HG02885 (cell line): ENCODE measurements at regions not wholly inside any gene's neighbourhood (a gene's known extent, or its start where the extent isn't known, plus 50 kb on each side); places are given as distances from the start of the nearest gene placed in this dataset.

Experiments used
- ATAC-seq: cut with Tn5 transposase; IDR thresholded peaks from one replicate; pipeline ENCODE4 v1.9.1; 2021; ENCODE audit warnings: mild to moderate bottlenecking; ENCODE audit not compliant: unreplicated experiment, poor library complexity

DNA sequence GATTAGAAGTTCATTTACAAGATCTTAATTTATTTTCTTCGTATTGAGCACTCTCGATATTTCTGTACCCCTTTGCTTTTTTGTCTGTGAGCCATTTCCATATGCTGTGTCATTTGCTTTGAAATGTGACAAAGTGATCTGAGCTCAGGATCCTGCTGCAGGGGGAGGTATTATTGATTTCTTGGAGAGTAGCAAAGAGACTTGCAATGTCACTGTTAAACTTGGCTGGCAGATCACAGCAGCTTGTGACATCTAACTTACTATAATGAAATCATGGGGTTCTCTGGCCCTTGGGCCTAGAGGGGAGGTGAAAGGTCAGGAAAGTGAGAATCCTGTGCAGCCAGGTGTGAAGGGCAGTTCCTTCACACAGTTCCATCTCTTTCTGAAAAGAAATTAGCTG, 923.4 kb downstream of the REEP3 start:
- no peak for ATAC-seq

DNA sequence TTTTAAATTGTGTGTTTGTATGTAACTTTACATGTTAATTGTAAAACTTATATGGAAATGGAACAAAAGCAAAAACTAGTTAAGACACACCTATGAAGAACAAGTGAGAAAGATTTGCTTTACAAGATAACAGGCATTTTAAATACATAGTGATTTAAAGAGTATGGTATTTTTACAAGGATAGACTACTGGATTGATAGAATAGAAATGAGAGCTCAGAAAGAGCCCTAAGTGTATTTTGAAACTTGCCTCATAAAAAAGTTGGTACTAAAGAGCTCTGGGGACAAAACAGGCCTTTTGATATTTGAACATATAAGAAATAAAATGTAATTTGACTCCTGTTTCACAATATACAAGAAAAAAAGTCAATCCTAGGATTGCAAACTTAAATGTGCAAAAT, 928.4 kb downstream of the REEP3 start:
- ATAC-seq: no peak

DNA sequence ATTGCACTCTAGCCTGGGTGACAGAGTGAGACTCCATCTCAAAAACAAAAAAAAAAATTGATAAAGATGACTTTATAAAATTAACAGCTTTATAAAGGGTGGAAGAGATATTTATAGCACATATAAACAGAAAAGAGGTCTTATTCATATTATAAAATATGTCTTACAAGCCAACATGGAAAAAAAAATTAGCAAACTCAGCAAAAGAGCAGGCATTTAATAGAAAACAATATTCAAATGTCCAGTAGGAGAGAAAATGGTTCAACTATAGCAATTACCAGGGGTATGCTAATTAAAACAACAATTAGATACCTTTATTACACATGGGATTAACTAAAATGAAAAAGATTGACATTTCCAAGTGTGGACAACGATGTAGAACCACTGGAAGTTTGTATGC, 929.1 kb downstream of the REEP3 start:
- ATAC-seq: no peak

DNA sequence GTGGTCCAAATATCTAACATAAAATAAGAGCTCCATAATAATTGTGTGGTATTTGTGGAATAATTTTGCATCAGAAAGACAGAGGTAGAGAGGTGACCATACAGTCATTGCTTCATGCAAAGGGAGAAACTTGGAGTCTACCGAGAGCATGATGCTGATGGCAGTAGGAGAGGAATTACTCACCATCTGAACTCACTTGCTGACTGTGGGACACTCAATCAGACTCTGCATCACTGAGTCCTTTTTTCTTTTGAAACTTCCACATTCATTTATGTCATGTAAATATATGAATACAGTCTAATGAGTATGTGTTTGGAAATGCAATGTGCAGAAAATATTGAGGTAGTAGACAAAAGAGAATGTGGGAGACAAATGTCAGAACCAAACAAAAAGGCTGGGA, 933.8 kb downstream of the REEP3 start:
- no peak for ATAC-seq

DNA sequence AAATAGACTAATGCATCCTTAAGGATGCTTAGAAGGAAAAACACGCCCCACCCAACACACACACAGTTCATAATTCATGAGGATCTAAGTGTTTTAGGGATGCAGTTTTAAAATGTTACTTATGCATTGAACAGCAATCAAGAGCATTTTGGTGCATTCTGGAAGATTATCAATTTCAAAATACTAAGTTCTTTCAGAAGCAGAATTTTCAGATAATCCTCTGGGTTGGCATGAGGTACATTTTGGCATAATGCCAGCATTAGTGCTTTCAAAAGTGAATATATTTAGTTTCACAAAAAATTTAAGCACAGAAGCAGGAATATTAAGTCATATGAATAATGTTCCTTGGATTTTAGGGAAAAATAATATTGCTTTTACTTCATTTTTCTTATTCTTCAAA, 937.1 kb downstream of the REEP3 start:
- no peak for ATAC-seq

DNA sequence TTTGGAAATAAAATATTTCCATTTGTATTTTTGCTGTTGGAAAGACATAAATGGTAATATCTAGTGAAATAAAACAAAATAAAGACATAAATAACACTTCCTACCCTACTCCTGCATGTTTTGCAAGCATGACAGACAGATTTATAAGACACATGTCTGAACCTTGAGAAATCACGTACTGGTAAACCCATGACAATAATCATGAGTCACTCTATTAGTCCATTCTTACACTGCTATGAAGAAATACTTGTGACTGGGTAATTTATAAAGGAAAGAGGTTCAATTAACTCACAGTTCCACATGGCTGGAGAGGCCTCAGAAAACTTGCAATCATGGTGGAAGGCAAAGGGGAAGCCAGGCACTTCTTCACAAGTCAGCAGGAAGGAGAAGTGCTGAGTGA, 942.2 kb downstream of the REEP3 start:
- ATAC-seq: no peak

DNA sequence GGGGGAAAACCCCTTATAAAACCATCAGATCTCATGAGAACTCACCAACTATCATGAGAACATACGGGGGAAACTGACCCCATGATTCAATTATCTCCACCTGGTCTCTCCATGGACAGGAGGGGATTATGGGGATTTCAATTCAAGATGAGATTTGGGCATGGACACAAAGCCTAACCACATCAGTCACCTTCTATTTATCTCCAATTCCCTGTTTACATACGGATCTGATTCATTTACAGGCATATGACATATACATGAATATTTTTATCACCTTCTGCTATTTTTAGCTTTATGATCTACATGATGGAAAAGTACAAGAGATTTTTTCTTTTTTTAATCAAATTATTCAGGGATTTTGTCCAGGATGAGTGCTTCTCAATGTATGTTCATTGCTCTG, 944.5 kb downstream of the REEP3 start:
- no peak for ATAC-seq

DNA sequence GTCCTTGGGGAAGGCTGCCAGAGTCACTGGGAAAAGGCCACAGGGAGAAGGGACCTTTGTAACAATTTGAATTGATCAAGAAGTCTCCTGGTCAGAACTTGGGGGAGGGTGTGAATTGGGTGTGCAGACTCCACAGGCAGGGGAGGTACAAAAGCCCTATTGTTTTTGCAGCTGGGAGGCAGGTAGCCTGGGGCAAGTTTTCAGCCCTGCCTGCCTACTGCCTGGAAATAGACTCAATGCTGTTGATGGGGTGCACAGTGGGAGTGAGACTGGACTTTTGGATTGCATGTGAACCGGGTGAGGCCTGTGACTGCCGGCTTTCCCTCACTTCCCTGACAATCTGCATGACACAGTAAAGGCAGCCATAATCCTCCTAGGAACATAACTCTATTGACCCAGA, 947.0 kb downstream of the REEP3 start:
- ATAC-seq: no peak

DNA sequence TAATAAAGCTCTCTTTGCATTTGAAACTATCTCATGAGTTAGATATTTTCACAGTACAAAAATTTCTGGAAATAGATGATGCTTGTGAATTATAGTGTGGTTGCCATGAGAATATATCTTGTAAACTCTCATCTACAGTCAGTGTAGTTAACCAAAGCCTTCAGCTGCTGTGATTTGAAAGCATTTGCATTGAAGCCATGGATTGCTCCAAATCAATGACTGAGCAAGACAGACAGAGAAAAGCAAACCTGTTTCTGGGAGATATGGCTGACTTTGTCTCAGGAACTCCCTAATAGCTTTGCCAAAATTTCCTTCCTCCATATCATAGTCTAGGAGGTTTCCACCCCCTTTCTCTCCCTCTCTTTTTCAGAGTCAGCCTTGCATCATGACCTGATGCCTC, 955.3 kb downstream of the REEP3 start:
- ATAC-seq: no peak

DNA sequence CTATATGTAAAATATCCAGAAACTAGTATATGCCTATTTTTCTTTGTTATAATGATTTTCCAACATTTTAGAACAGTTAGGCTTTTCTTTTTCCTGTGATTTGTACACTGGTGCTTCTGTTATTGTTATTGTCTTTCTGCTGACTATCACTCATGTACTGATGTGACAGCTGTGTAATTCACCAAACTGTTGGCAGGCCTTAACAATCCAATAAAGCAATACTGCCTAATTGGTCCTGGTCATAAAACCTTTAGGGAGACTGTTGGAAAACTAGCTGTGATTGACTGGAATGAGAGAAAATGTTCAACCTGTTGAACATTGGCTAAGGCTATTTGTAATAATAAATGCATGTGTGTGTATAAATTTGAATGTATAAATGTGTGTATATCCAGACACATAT, 956.6 kb downstream of the REEP3 start:
- ATAC-seq: no peak

DNA sequence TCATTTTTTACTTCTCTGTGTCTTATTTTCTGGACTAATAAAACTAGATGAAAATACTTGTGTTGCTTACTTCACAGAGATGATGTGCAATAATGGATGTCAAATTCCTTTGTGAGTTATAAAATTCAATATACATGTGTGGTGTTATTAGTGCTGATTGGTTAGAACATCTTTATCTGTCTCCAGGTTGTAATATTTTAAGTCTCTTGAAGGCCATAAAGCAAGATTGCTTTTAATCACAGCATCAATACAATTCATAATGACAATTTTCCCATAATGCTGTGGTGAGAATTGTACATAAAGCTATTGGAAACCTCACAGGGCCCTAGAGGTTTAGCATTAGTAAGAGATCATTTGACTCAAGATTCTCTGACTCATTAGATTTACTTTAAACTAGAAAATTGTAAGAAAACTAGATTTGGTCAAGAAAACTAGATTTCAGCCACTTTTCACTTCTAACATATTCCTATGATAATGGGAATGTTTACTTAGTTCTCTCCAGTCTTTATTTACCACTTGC, 963.7 kb downstream of the REEP3 start:
- ATAC-seq: no peak

DNA sequence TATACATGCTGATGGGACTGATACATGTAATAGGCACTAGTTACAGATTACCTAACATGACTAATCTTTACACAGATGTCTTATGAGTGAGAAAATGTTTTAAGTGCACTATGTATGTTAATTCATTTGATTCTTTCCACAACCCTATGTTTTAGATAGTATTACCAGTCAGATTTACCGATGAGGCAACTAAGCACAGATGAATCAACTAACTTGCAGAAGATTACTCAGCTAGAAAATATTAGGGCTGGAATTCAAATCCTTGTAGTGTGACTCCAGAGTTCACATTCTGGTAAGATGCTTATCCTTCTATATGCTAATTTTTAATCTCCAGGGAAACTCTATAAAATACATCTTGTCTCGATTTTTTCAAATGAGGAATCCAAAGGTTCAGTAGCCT, 964.9 kb downstream of the REEP3 start:
- ATAC-seq: no peak

DNA sequence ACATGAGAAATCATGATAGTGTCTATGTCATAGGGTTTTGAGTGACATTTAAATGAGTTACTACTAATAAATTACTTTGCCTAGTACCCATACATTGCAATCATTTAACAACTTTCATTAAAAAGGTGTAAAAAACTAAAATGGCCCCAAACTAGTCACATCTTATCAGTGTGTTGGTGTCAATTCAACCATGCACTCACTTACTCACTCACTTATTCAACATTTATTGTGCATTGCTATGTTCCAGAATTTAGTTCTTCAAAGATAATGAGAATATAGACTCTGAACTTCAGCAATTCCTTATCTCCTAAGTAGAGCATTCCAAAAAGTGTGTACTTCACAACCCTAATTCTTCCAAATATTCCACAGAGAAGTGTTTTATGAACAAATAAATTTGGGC, 965.7 kb downstream of the REEP3 start:
- no peak for ATAC-seq

DNA sequence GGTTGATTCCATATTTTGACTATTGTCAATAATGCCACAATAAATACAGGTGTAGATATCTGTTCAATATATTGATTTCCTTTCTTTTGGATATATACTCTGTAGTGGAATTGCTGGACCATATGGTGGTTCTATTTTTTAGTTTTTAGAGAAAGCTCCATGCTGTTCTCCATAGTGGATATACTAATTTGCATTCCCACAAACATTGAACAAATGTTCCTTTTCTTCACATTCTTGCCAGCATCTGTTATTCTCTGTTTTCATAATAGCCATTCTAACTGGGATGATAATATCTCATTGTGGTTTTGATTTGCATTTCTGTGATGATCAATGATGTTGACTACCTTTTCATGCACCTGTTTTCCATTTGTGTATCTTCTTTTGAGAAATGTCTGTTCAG, 973.7 kb downstream of the REEP3 start:
- no peak for ATAC-seq

DNA sequence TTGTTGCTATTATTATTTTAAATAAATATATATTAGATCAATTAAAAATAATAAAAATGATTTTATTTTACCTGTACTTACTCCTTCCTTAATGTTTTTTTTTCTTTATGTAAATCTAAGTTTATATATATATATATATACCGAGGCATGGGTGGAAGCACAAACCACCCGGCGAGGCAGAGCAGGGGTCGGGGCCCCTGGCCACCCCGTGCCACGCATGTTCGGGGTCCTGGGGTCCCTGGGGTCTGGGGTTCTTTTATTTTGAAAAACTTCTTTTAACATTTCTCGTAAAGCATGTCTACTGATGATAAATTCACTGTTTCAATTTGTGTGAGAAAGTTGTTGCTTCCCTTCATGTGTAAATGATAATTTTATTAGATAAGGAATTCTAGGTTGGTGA, 976.1 kb downstream of the REEP3 start:
- ATAC-seq: no peak

DNA sequence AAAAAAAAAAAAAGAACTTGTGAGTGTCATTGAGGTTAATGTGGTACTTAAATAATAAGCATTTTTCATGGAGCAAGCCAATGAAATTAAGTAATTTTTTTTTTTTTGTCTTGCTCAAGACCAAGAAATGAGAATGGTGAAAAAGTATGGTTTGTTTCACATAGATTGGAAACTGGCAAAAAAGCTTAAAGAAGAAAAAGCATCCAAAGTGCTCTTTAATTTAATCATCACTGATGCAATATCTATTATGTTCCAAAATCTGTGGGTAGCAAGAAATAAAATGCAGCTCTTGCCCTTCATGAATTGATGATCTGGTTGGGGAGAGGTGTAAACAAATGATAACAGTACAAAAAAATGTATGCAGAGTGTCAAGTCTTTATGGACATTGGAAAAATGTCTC, 980.6 kb downstream of the REEP3 start:
- no peak for ATAC-seq

DNA sequence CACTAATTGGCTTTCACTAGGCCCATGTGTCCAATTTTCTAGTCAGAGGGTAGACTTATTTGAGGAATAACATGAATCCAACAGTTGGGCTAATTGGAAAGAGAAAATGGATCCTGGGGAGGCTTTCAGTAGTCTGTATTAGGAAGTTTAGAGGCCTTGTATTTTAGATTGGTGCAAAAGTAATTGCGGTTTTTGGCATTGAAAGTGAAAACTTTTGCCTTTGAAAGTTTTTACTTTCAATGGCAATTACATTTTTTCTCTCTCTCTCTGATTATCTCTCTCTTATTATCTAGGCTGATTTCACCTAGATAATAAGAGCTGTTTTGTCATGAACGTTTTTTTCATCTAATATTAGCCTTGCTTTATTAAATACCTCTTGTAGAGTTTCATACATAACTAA, 981.7 kb downstream of the REEP3 start:
- no peak for ATAC-seq

DNA sequence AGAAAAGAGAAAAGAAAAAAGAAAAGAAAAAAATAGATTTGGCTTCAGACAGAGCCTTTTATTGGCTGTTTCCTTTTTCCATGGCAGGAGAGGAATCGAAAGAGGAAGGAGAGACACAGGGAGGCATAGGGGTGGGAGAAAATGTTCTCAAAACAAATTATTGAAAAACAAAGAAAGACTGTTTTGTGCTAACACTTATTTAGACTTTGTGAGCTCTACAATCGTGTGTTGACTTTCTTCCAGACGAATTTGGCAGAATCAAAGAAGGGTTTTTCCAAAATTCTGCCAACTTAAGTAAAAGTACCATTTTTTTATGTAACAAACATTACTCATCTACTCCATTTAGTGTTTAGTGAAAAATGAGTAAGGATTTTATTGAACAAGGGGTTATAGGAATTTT, 982.2 kb downstream of the REEP3 start:
- ATAC-seq: no peak

DNA sequence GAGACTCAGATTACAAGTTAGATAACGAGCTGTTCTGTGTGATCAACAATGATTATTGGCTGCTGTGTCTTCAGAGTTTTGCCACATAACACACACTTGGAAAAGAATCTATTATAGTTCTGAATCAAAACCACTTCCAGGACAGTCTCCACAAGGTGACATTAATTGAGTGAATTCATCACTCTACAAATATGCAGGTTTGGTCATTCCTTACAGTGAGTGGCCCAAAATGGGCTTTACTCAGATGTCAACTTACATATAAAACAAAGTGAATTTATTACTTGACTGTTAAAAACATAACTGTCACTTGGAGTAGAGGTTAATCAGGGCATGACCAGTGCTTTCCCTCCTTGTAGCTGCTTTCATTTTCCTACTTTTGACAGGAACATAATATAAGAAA, 984.3 kb downstream of the REEP3 start:
- no peak for ATAC-seq

DNA sequence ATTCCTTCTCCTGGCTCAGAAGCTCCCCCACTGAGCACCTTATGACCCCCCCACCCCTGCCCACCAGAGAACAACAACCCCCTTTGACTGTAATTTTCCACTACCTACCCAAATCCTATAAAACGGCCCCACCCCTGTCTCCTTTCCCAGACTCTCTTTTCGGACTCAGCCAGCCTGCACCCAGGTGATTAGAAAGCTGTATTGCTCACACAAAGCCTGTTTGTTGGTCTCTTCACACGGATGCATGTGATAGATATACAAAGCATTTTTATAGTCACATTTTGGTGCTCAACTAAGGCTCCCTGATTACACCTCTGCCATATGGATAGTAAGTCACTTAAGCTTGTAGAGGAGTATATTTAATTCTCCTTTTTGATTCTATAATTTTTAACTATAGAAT, 985.8 kb downstream of the REEP3 start:
- no peak for ATAC-seq

DNA sequence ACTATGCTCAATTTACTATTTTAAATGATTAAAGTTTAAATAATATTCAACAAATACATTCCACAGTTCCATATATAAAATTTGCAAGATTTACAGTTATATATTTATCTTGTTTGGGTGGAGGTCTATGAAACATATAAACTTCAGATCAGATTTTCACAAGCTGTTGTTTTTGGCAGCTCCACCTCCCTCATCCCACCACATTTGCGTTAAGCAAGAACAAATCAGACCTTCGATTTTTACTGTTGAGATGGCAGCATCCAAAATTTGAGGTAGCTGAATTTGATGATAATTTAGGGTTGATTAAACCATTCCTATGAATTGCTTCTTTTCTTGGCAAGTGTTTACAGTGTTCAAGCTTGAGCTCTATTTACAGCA, 986.4 kb downstream of the REEP3 start:
- ATAC-seq: no peak

DNA sequence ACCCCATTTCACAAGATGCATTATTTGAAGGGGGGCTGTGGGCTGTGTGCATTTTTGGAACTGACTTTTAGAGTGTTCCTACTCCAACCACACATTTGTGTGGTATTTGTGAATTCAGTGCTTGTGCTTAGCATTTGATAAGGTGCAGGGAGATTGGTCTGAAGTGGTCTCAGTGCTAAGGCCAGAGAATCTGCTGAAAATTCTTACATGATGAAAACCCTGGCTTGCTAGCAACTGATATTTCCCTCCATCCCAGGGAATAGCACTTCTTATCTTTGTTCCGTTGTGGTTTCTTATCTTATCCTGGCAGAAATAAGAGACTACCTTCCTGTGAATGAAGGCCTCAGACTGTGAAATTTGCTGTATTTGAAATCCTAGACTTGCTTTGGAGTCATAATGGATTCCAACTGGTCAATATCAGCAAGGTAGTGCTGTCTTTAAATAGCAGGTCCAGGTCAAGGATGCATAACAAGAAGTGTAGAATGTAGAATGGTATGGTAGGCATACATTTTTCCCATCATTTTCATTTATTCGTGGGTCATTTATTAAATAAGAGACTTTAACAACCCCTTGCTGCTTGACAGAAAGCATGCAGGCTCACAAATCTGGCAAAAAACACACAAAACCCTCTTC, 986.9 kb downstream of the REEP3 start:
- ATAC-seq: no peak
